Activated B cell treated with CpG ODN at 0.5 μM for 24 hours (primary cell): ENCODE measurements at regions not wholly inside any gene's neighbourhood (a gene's known extent, or its start where the extent isn't known, plus 50 kb on each side); places are given as distances from the start of the nearest gene placed in this dataset.

ENCODE experiments used
- ATAC-seq: fragments of 200-7000 bp; cut with Tn5 transposase; one replicate; pipeline ENCODE4 v1.10.0; 2021; ENCODE audit warnings: low read depth, mild to moderate bottlenecking, moderate library complexity
- CTCF ChIA-PET: fragments of 350-600 bp; sonication (Branson Sonifier 250); formaldehyde crosslinking; loops from one replicate; lab custom pipeline; 2021; ENCODE audit warnings: antibody characterized with exemption; lab: Charles Lee
- POLR2A ChIA-PET: fragments of 350-600 bp; sonication (Branson Sonifier 250); formaldehyde crosslinking; loops from one replicate; lab custom pipeline; 2021; ENCODE audit warnings: antibody characterized with exemption; lab: Charles Lee
- DNase-seq: peaks from one replicate; pipeline ENCODE4 v3.0.0; 2022
- H3K27ac Mint-ChIP-seq: one replicate; pipeline ENCODE4 v1.8.0; 2020; ENCODE audit warnings: mixed read lengths
- H3K27me3 Mint-ChIP-seq: one replicate; pipeline ENCODE4 v1.8.0; 2021; ENCODE audit warnings: mixed read lengths
- H3K36me3 Mint-ChIP-seq: one replicate; pipeline ENCODE4 v1.8.0; 2021; ENCODE audit warnings: low read depth, mixed read lengths
- H3K4me1 Mint-ChIP-seq: one replicate; pipeline ENCODE4 v1.8.0; 2021; ENCODE audit warnings: mixed read lengths
- H3K4me3 Mint-ChIP-seq: one replicate; pipeline ENCODE4 v1.8.0; 2020; ENCODE audit warnings: mild to moderate bottlenecking, mixed read lengths
- H3K9me3 Mint-ChIP-seq: one replicate; pipeline ENCODE4 v1.8.0; 2020; ENCODE audit warnings: mixed read lengths
- CTCF ChIP-seq: fragments of 200-600 bp; IDR thresholded peaks from one replicate; pipeline ENCODE4 v1.8.0; 2022; ENCODE audit warnings: antibody characterized with exemption, mild to moderate bottlenecking
- intact Hi-C: fragments of 100-400 bp; cut with micrococcal nuclease; formaldehyde crosslinking; loops from one replicate; pipeline ENCODE4 v1.15.1; 2024

- no peak for DNase-seq
Measured at GRCh38 chr2:22124003-22124402, 1000.2 kb downstream of the TDRD15 start.

GRCh38 chr2:22126106-22126505 lies 1002.3 kb downstream of the TDRD15 start:
- no peaks in the 10 kb centered on the region for H3K27me3 Mint-ChIP-seq
- no peak overlapping the region for H3K4me3 Mint-ChIP-seq
- DNase-seq (no peak), ATAC-seq (no peak)
- ChIA-PET CTCF (no interaction called here), POLR2A (no interaction called here)
- no peaks in the 10 kb centered on the region for H3K36me3 Mint-ChIP-seq
- H3K9me3 Mint-ChIP-seq: peaks cover 2% of the 10 kb centered on the region
- intact Hi-C loops: no loop called here
- no peak for TF ChIP-seq CTCF
- no peak overlapping the region for H3K27ac Mint-ChIP-seq
- H3K4me1 Mint-ChIP-seq: no peaks in the 10 kb centered on the region

More at GRCh38 chr2:22124003-22124402, 1000.2 kb downstream of the TDRD15 start:
- ATAC-seq: no peak
- H3K4me1 Mint-ChIP-seq: no peaks in the 10 kb centered on the region
- H3K36me3 Mint-ChIP-seq: no peaks in the 10 kb centered on the region
- TF ChIP-seq CTCF: no peak
- POLR2A ChIA-PET: no interaction called here
- H3K27me3 Mint-ChIP-seq: no peaks in the 10 kb centered on the region
- intact Hi-C loops: no loop called here
- CTCF ChIA-PET: no interaction called here
- no peak overlapping the region for H3K27ac Mint-ChIP-seq
- no peak overlapping the region for H3K4me3 Mint-ChIP-seq
- H3K9me3 Mint-ChIP-seq: peaks cover 2% of the 10 kb centered on the region

- Mint-ChIP-seq H3K27ac (no peak overlapping the region), H3K27me3 (no peaks in the 10 kb centered on the region), H3K4me3 (no peak overlapping the region), H3K9me3 (peaks cover 2% of the 10 kb centered on the region), H3K4me1 (no peaks in the 10 kb centered on the region), H3K36me3 (no peaks in the 10 kb centered on the region)
- no peak for ATAC-seq
- no peak for TF ChIP-seq CTCF
- DNase-seq: no peak
- POLR2A ChIA-PET: no interaction called here
- intact Hi-C loops: no loop called here
- CTCF ChIA-PET: no interaction called here
Measured at GRCh38 chr2:22126978-22127377, 1003.2 kb downstream of the TDRD15 start.

GRCh38 chr2:22134421-22134820 lies 1010.7 kb downstream of the TDRD15 start:
- Mint-ChIP-seq H3K36me3 (no peaks in the 10 kb centered on the region), H3K9me3 (no peaks in the 10 kb centered on the region)
- no peak for ATAC-seq

GRCh38 chr2:22136446-22136845 lies 1012.7 kb downstream of the TDRD15 start:
- intact Hi-C loops: no loop called here
- H3K4me3 Mint-ChIP-seq: no peak overlapping the region
- no peak for TF ChIP-seq CTCF

More at GRCh38 chr2:22134421-22134820, 1010.7 kb downstream of the TDRD15 start:
- POLR2A ChIA-PET: no interaction called here
- Mint-ChIP-seq H3K4me3 (no peak overlapping the region), H3K27ac (no peak overlapping the region), H3K4me1 (no peaks in the 10 kb centered on the region), H3K27me3 (no peaks in the 10 kb centered on the region)
- DNase-seq: no peak
- intact Hi-C loops: no loop called here
- CTCF ChIA-PET: no interaction called here
- no peak for TF ChIP-seq CTCF

More at GRCh38 chr2:22136446-22136845, 1012.7 kb downstream of the TDRD15 start:
- DNase-seq (no peak), ATAC-seq (no peak)
- H3K9me3 Mint-ChIP-seq: no peaks in the 10 kb centered on the region
- H3K27ac Mint-ChIP-seq: no peak overlapping the region
- H3K27me3 Mint-ChIP-seq: no peaks in the 10 kb centered on the region
- no peaks in the 10 kb centered on the region for H3K4me1 Mint-ChIP-seq
- ChIA-PET POLR2A (no interaction called here), CTCF (no interaction called here)
- H3K36me3 Mint-ChIP-seq: no peaks in the 10 kb centered on the region
